GM21786 (cell line): ENCODE measurements at regions not wholly inside any gene's neighbourhood (a gene's known extent, or its start where the extent isn't known, plus 50 kb on each side); places are given as distances from the start of the nearest gene placed in this dataset.
"Not testable (repeated sequence)": the region's sequence is repeated elsewhere in the genome, so short reads cannot be mapped to it uniquely, and the experiment has no call there.

Experiments
- ATAC-seq: cut with Tn5 transposase; IDR thresholded peaks from one replicate; pipeline ENCODE4 v1.9.1; 2021; ENCODE audit not compliant: unreplicated experiment

DNA sequence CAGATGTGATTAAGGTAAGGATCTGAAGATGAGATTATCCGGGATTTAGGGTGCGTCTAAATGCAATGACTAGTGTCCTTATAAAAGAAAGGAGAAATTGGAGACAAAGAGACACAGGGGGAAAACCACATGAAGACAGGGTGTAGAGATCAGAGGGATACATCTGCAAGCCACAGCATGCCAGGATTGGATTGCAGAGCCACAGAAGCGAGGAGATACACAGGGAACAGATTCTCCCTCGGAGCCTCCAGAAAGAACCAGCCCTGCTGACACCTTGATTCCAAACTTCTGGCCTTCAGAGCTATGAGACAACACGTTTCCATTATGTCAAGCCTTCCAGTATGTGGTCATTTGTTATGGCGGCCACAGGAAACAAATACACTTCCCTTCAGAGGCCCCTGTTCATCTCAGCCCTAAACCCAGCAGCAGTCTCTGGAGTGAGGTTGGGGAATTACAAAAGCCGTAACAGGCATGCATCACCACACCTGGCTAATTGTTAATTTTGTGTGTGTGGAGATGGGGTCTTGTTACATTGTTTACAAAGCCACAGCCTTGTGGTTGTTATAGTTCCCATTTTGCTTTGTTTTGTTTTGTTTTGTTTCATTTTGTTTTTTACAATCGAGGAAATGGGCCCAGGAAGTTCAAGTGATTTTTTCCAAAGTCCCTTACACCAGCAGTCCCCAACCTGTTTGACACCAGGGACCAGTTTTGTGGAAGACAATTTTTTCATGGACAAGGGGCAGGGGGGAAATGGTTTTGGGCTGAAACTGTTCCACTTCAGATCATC lies 51.6 kb upstream of the LYRM9 start:
- no peak for ATAC-seq

DNA sequence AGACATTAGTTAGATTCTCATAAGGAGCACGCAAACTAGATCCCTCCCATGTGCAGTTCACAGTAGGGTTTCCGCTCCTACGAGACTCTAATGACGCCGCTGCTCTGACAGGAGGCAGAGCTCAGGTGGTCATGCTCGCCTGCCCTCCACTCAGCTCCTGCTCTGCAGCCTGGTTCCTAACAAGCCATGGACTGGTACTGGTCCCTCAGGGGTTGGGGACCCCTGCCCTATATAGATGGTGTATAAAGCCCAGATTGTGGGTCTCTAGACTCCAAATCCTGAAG lies 52.1 kb upstream of the LYRM9 start:
- ATAC-seq = no peak

DNA sequence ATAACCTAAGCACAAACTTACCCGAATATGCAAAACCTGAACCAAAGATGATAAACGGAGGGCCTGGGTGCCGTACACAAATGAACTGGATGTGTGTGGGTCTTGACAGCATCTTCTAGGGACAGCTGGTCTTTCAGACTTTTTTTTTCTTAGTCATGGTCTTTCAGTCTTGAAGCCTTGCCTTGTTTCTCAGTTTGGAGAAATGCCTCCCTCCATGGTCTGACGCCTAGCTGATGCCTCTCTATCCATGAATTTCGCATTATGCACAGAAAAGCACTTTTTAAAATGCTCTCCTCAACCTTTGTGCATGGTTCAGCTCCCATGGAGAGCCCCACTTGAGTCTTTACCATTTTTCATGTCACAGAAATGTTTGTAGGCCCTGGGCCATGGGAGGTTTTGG lies 52.8 kb upstream of the LYRM9 start:
- ATAC-seq = no peak

DNA sequence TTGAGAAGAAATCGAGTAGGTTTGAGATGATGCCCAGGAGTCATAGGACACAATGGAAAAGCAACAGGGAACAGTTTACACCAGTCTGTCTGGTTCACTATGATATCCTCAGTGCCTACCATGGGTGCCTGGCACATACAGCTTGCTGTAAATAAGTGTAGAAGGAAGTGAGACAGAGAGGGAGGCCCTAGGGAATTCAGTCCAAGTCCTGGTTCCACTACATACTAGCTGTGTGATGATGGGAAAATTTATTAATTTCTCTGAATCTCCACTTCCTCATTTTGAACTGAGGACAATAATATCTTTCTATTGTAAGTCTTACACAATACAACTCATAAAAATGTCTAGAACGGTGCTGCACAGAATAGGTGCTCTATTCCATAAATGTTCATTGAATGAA lies 53.3 kb upstream of the LYRM9 start:
- no peak for ATAC-seq

DNA sequence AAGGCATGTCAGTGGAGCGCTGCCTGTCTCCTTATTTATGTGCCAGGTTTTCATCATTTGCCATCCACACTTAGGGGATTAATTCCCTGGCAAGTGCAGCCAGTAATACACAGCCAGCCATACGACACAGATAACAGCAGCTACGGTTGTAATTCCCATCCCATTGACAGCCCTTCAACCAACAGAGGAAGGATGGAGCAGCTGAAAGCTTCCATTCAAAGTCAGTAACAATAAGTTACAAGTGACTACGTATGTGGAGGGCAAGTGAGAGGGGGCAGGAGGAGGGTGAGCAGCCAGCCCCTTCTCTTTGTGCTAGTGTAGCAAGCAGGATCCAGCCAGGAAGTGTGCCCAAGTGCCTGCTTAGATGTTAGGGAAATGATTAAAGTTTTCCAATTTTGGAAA lies 53.8 kb upstream of the LYRM9 start:
- no peak for ATAC-seq

DNA sequence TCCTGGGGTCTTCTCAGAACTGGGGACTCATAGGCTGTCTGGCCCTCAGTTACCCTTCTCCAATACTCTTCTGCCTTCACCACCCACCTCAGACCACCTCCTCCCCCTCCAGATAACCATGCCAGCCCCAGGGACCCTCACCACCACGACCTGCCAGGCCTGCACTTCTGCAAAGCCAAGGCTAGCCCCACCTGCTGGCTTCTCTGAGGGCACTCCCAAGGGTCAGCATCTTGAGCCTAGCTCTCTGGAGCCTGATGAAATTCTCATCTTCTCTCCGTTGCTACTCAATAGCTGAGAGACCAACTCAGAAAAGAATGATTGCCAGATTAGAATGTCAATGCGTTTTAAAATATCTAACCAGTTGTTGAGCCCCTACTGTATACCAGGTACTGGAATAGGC lies 56.1 kb upstream of the LYRM9 start:
- ATAC-seq = no peak

DNA sequence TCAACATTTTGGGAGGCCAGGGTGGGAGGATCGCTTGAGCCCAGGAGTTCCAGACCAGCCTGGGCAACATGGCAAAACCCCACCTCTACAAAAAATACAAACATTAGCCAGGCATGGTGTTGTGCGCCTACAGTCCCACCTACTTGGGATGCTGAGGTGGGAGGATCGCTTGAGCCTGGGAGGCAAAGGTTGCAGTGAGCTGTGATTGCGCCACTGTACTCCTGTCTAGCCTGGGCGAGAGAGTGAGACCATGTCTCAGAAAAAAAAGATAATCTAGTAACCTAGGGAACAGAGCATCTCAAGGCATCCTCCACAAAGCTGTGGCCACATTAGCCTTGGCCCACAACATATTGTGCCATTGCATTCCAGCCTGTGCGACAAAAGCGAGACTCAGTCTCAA lies 57.1 kb upstream of the LYRM9 start:
- ATAC-seq = not testable (repeated sequence)

DNA sequence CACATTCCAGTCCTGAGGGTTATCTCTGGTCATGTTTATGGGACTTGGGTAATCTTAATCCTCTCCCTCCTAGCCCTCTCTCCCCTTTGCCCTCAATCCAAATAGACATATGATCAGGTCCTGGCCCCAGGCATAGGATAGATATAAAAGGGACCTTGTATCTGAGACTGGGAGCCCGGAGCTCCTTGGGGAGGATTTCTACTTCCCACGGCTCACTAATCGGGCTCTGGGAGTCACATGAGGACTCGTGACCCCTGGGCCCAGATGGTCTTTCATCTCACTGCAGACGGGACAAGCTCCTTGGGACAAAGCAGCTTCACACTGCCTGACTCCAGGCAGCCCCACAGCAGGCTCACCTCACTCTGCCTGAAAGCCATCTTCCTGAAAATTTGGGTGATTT lies 57.8 kb upstream of the LYRM9 start:
- no peak for ATAC-seq

DNA sequence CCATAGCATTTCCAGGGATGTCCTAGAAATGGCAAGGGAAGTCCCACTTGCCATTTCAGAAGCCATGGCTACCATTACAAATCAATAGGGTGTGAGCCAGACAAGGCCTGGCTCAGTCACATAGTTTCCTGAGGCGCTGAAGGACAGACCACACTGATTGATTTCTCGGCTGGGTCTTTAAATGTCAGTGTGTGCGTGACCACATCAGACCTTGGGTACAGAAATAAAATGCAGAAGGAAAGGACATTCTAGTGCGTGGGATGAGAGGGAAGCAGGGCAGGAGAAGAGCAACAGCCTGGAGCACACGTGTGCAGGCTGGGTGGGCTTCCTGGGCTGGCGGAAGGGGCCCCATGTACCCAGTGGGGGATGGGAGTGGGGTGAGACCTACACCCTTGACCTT lies 58.7 kb upstream of the LYRM9 start:
- ATAC-seq = no peak

DNA sequence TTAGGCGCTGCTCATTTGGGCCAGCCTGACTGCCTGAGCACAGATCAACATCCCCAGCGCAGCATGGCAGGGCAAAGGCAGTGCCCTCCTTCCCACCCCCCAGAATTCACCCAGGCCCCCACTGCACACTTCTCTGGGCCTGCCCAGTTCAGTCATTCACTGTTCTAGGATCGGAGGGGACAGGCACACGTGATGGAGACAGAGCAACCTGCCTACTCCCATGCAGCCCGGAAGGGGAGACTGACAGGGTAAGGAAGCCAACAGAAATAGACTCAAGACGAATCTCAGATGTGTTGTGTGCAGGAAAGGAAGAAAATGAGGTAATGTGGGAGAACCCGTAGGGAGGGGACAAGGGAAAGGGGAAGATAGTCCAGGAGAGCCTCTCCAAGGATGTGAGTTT lies 59.2 kb upstream of the LYRM9 start:
- no peak for ATAC-seq

DNA sequence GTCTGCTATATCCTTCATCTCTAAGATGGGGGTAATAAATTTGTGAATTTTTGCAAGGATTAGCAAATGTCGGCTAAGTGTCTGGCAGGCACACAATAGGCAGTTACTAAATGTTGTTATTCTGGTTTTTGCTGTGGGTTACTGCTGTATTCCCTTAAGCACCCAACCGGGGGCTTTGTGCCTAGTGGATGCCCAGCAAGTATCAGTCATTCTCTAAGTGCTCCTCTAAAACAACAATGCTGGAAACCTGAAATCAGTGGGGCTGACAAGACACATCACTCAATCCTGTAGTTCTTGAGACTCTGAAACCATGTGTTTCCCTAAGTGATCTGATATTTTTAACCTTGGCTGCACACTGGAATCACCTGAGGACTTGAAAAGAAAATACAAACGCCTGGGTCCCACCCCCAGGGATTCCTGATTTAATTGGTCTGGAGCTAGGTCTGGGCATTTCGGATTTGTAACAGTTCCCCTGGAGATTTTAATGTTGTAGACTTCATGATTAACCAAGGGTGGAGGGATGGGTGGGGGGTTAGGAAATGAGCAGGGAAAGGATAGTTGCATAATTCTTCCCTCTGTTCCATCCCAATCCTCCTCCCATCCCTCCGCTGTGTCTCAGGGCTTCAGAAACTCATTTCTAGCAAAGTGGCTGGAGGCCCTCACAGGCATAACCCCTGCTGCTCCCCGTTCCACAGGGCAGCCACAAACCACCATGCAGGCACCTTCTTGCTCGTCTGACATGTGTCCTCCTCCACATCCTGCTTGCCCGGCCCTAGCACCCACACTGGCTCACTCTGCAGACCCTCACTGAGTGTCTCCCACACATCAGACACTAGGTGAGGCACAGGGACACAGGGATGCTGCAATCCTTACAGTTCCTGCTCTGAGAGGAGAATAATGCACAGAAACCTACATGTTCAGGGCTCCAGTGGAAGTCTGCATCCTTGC lies 61.7 kb upstream of the LYRM9 start:
- ATAC-seq = no peak

DNA sequence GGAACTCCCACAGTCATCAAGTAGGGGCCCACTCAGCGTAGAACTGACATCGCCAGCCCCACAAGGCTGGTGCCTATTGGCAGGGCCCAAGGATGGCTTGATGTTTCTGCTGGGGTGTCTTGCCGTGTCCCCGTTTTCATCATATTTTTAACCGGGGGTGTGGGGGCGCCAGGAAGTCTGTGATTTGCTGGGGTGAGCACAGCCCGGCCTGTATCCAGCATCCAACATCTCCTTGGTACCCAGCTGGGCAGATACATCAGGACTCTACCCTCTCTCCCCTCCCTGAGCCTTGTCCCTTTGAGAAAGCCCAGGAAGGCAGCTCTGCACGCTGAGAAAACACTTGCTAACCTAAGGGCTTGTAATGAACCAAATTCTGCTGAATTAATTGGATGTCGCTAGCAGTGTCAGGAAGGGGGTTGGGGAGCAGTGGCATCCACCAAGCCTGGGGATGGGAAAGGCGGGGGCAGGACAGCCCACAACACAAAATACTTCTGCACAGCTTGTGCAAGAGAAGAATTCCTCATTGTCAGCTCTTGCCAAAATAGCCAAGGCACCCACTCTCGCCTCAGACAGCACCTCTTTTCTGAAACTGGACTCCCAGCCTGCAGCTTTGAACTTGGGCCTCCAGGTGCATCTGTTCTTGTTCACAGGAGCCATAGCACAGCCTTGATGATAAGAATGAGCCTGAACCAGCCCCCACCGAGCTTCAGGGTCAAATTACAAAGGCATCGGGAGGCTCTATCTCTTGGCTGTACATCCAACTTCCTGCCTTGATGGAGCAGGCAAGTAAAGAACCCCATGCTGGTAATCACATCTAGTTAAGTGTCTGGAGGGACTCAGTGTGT lies 63.7 kb upstream of the LYRM9 start:
- ATAC-seq = no peak

DNA sequence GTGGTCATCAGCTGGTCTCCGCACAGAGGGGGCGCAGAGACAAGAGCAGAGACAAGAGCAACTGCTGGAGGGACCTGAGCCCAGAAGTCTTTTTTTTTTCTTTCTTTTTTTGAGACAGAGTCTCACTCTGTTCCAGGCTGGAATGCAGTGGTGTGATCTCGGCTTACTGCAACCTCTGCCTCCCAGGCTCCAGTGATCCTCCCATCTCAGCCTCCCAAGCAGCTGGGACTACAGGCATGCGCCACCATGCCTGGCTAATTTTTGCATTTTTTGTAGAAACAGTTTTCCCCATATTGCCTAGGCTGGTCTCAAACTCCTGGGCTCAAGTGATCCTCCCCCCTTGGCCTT lies 64.3 kb upstream of the LYRM9 start:
- ATAC-seq = not testable (repeated sequence)

DNA sequence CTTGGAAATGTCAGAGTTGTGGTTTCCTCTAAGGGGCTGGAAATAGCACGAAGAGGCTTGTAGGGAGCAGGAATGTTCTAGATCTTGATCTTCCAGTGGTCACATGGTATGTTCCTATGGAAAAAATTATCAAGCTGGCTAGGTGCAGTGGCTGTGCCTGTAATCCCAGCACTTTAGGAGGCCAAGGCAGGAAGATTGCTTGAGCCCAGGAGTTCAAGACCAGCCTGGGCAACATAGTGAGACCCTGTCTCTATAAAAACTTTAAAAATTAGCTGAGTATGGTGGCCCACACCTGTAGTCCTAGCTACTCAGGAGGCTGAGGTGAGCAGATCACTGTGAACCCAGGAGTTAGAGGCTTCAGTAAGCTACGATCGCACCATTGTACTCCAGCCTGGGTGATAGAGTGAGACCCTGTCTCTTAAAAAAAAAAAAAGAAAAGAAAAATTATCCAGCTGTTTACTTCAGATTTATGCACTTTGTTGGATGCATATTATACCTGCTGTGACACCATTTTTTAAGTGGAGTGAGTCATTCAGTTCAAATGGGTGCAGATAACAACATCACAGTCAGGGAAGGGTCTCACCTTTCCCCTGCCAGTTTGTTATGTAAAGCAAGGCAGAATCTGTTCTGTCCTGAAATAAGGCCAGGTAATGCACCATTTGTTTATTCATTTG lies 65.7 kb upstream of the LYRM9 start:
- ATAC-seq = no peak

DNA sequence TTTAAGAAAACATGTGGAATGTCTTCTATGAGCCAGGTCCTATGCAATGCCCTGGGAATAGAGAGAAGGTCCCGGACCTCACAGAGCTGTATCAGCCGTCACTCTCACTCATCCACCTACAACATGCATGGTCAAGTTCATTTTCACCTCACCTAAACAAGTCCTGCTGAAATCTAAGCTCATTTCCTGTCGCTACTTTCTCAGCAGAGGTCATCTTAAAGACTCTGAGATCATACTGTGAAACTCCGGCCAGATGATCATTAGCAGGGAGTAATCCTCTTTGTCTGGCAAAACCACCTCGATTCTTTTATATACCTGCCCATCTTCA lies 66.2 kb upstream of the LYRM9 start:
- no peak for ATAC-seq

DNA sequence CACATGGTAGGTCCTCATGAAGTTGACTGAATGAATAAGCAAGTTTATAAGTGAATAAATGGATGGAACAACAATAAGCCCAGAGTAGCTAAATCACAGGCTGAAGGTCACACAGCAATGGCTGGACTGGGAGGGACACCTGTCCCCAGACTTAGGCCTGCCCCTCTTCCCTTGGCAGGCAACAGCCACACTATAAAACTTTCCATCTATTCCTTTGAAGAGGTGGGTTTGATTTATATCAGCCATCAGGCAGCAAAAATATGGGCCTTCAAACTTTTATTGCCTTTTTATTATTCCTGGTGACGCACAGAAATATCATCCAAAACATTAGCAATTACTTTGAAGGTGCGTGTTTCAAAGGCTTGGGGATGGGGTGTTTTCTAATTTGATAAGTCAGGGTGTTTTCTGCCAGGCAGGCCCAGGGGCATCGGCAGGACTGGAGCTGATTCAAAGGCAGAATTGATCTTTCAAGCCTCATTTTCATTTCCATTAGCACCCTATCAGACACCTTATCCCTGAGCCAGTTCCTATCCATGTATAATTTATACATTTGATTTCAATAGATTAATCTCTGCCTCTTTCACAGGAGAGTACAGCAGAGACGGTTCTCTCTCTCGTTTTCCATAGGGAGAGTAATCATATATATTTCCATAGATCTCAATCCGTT lies 67.2 kb upstream of the LYRM9 start:
- no peak for ATAC-seq

DNA sequence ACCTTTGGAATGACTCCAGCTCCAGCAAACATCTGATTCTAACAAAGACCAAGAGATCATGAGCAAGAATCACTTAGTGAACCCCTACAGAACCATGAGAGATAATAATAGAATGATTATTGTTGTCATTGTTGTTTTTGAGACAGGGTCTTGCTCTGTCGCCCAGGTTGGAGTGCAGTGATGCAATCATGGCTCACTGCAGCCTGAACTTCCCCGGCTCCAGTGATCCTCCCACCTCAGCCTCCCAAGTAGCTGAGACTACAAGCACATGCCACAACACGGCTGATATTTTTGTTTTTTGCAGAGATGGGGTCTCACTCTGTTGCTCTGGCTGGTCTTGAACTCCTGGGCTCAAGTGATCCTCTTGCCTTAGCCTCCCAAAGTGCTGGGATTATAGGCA lies 69.4 kb upstream of the LYRM9 start:
- ATAC-seq = not testable (repeated sequence)

DNA sequence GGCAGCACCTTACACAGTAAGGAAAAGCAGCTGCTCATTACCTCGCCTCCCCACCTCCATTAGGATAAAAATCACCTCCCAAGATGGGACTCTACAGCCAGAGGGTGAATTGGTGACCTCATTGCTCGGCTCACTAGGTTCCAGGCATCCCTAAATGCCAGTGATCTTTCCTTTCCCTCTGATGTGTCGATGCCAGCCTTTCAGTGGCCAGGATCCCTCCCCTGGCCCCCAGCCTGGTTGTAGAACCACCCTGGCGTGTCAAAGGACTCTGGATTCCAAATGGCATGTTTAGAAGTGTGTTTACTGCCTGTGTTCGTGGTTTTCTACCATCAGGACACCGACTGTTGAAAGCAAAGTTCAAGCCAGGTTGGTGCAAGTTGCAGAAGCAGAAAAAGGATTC lies 72.1 kb upstream of the LYRM9 start:
- ATAC-seq = no peak

DNA sequence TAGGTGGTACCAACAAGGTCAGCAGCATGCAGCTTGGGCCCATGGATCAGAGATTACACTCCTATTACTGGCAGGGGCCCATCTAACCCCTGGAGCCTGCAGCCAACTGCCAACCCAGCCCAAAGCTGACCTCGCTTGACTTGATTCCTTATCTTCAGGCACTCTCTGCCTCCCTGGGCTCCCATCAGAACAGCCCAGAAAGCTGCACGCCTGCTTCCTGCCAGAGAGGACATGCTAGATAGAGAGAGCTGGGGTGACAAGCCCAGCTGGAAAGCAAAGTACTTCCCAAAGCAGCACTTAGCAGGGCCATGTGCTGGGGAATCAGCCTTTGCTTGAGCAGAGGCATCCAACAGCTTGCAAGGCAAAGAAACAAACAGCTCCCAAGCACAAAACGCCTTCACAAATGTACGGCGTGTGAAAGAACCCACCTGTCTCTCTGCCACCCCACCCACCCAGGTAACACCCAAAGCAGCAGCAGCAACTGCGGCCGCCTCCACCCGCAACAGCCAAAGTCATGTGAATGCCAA lies 74.2 kb upstream of the NLK start:
- ATAC-seq = no peak

DNA sequence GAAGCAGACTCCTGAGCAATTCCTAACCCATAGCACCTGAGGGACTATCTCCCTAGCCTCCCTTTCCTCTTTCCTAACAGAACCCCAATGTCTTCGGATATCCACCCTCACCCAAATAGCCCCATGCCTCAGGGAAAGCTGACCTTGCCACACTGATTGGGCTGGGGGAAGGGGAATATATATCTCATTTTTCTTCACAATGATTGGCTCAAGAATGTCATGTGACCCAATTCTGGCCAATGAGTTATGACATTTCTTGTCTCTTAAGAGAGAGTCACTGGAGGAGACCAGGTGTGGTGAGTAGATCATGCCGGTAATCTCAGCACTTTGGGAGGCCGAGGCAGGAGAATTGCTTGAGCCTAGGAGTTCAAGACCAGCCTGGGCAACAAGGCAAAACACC lies 71.9 kb upstream of the NLK start:
- ATAC-seq = no peak
